NCI-H226 (cell line): ENCODE measurements at regions not wholly inside any gene's neighbourhood (a gene's known extent, or its start where the extent isn't known, plus 50 kb on each side); places are given as distances from the start of the nearest gene placed in this dataset.

Source experiments
- DNase-seq: peaks from one replicate; pipeline ENCODE4 v3.0.0-alpha.2; 2015

DNA sequence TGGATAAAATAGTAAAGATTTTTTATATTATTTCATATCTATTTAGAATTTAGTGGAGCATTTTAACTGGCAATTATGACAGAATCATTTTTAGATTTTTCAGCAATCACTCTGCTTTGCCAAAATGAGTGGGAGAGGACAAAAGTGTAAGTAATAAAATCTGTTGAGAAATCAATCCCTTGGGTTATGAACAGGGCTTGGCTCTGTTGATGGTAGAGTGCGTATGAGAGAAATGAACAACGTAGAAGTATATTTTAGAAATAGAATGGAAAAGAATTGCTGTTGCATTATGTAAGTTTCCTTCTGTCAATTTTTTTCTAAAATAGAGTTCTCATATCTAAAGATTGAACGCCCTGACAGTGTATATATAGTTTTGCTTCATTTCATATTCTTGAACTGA, 154.1 kb upstream of the PRDM9 start:
- DNase-seq: no peak

- peak; percentile 30 for DNase-seq
Measured at GRCh38 chr5:23352446-23352845, 155.0 kb upstream of the PRDM9 start.

DNA sequence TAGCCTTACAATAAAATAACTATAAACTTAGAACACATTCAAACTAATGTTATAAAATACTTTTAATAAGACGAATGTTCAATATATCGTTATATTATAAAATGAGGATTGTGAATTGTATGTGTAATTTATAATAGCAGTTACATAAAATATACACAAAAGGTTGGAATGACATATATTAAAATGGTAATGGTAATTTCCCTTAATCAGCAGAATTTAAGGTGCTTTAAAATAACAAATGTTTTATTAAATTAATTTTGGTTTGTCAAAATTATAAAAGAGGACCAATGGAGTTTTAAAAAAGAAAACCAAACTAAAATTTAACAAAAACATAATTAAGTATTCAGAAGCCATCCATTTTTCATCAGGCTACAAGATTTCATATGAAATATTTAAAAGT, 164.3 kb upstream of the PRDM9 start:
- DNase-seq: no peak

- DNase-seq: peak; percentile 24
Measured at GRCh38 chr5:23332650-23333251, 174.7 kb upstream of the PRDM9 start.

DNA sequence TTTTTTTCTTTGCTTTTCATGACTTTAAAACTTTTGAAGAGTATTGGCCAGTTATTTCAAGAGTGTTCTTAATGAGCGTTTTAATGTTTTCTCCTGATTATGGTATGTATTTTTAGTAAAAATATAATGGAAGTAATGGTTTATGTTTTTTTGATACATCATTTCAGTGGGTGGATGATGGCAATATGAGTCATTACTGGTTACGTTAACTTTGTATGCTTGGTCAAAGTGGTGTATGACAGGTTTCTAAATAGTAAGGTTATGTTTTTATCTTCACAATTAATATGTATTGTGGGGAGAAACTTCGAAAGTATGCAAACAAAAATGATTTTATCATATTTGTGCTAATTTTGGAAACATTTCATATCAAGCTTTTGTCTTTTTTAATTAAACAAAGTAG, 176.7 kb upstream of the PRDM9 start:
- DNase-seq: no peak

DNA sequence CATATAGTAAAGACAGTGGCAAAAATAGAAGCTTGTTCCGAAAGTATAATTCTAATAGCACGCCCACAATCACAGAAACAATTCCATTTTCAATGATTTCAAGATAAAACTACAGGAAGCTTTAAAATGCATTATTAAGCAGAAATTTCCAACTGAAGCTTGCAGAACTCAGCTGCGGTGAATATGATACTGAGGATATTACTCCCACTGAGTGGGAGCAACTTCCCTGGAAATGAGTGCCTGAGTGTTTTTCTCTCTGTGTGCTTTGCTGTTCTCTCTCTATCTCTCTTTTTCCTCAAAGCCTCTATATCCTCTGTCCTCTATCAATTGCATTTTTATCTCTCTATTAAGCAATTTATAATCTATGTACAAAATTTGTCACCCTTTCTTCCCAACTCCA, 187.5 kb upstream of the PRDM9 start:
- DNase-seq: no peak

DNA sequence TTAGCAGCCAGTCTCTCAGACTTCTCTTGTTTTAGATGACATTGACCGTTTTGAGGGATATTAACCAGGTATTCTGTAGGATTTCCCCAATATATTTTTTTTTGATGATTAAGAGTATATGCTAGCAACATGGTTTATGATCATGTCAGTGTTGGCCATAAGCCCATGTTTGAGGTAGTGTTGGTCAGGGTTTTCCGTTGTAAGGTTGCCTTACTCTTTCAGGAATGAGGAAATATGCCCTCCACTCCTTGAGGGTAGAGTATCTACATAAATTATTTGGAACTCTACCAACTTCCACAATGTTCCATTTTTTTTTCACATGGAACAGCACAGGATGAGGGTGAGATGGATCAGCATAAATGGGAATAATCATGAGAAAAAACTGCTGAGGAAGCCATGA, 188.4 kb upstream of the PRDM9 start:
- peak; percentile 91 for DNase-seq

GRCh38 chr5:23318166-23318565, 189.2 kb upstream of the PRDM9 start:
- DNase-seq: peak; percentile 55

DNA sequence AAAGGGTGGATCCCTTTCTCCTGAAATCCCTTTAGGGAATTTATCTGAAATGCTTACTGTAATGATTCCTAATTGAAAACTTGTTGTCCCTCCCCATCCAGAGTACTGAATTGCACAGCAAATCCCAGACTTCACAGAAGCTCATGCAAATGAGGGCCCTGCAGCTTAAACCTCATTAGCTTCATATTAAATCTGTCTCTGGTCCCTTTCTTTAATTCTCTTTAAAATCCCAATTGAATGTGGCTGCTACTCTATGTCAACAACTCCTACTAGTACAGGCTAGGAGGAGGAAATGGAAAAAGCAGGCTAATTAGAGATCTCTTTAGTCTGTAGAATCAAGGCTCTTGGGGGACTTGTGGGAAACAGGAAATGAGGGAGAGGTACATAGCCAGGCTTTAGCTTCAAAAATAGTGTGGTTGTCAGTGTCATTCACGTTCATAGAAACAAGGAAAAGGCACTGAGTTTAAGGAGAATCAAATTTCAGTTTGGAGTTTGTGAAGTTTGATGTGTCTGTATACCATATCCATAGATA, 191.3 kb upstream of the PRDM9 start:
- no peak for DNase-seq

- peak; percentile 69 for DNase-seq
Measured at GRCh38 chr5:23314827-23315226, 192.6 kb upstream of the PRDM9 start.

GRCh38 chr5:23305055-23305454, 202.4 kb upstream of the PRDM9 start:
- DNase-seq: no peak

DNA sequence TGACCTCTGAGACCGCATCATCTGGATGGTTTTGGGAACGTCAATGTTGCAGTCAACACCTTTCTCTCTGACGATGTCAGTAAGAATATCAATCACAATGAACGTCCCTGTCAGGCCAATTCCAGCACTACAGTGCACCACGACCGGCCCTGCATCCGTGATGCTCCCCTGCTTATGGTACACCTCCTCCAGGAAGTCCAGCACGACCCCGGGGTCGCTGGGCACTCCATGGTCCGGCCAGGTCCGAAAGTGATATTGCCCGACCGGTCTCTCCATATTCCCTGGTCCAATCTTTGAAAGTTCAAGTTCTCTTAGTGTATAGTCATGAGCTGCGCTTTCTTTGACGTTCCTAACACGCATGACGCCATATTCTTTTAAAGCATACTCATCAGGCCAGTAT, 203.6 kb upstream of the PRDM9 start:
- no peak for DNase-seq

GRCh38 chr5:23303435-23303834, 204.0 kb upstream of the PRDM9 start:
- no peak for DNase-seq

DNA sequence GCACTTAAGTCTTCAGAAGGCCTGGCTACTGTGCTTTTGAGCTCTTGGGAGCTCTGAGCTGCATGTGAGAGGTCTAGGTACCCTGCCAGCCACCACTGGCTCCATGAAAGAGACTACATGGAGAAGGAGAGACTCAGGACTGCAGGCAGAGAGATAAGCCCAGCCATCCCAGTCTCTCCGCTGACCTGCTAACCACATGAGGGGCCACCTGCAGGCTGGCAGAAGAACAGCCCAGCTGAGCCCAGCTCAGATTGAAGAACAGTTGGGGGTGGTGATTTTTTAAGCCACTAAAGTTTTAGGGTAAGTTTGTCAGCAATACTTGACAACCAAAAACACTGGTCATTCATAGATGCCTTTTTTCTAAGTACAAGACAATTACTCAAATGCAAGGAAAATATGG, 205.0 kb upstream of the PRDM9 start:
- no peak for DNase-seq

DNA sequence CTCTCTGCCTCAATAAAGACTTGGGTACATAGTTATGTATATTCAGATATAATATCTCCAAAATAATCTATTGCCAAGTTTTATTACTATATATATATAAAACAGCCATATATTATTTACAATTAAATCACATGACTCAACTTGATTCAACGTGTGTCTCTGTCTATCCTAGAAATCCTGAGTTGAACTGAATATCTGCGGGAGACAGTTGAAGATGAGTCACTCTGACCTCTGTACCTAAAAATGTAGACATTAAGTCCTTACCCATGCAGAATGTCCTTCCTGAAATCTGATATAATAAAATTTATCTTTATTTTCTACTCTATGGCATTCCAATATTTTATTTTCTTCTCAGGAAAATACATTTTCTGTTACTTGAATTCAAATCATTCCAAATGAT, 218.2 kb upstream of the PRDM9 start:
- no peak for DNase-seq

GRCh38 chr5:23284656-23285055, 222.8 kb upstream of the PRDM9 start:
- DNase-seq: peak; percentile 43

DNA sequence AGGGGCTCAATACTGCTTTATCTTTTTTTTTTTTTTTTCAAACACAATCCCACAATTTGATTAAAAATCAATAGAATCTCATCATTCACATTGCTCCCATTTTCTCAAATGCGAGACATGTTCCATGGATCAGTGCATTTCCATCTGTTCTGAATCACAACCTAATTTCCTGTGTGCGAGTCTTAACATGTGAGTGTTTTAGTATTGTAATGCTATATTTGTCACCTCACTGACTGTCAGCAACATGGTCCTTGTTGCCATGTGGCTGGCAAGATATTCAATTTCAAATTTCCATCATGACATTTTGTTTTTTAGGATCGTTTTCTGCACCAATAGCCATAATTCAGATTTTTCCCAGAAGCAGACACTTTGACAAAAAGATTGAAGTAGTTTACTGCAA, 233.2 kb upstream of the PRDM9 start:
- DNase-seq: no peak

DNA sequence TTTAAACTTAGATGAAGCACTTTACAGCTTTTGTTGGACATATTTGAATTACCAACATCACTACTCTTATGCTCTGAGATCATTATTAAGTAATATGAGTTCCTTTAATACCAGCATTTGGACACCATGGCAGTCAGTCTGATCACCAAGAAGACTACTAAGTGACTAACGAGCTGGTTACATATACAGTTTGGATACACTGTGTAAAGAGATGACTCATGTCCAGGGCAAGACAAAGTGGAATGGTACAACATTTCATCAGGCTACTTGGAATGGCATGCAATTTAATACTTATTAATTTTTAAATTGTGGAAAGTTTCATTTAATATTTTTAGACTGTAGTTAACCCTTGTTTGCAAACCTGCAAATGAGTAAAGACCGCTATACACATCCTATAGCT, 237.4 kb upstream of the PRDM9 start:
- no peak for DNase-seq

GRCh38 chr5:23268136-23268535, 239.3 kb upstream of the PRDM9 start:
- DNase-seq: no peak

GRCh38 chr5:23260621-23261020, 246.8 kb upstream of the PRDM9 start:
- DNase-seq: no peak

GRCh38 chr5:23257656-23258055, 249.8 kb upstream of the PRDM9 start:
- DNase-seq: no peak

GRCh38 chr5:23253621-23254198, 253.7 kb upstream of the PRDM9 start:
- DNase-seq: no peak

GRCh38 chr5:23242891-23243290, 264.5 kb upstream of the PRDM9 start:
- no peak for DNase-seq

GRCh38 chr5:23235246-23235645, 272.2 kb upstream of the PRDM9 start:
- DNase-seq: no peak

DNA sequence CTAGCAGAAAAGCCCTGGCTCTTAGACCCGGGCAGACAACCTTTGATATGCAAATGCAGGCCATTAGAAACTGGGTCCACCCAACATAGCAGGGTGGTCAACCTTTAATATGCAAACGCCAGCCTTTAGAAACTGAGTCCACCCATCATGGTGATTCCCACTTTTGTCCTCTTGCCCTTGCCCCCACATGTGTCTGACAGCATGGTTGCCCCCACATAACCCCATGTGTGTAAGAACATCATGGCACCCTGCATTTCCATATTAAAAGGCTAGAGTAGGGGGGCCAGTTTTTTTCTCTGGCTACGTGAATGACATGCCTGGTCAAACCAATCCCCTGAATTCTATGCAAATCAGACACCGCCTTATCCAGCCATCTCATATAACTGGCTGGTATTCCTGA, 273.2 kb upstream of the PRDM9 start:
- DNase-seq: no peak
